ENCODE measurements at regions not wholly inside any gene's neighbourhood (a gene's known extent, or its start where the extent isn't known, plus 50 kb on each side); places are given as distances from the start of the nearest gene placed in this dataset.
A peak's percentile ranks its signal among the peaks of the same experiment; 100 is the strongest.
"Not testable (repeated sequence)": the region's sequence is repeated elsewhere in the genome, so short reads cannot be mapped to it uniquely, and the experiment has no call there.

- DNase-seq = peak; percentile 41
These were observed 247.9 kb upstream of the DUSP10 start for GRCh38 chr1:221989741-221990140.

- no peak for DNase-seq
These were observed 246.9 kb upstream of the DUSP10 start for GRCh38 chr1:221988829-221989228.

- DNase-seq = peak; percentile 81
These were observed 246.1 kb upstream of the DUSP10 start for GRCh38 chr1:221987860-221988520.

GRCh38 chr1:221983444-221983843 is 241.6 kb upstream of the DUSP10 start:
- DNase-seq = no peak

DNA sequence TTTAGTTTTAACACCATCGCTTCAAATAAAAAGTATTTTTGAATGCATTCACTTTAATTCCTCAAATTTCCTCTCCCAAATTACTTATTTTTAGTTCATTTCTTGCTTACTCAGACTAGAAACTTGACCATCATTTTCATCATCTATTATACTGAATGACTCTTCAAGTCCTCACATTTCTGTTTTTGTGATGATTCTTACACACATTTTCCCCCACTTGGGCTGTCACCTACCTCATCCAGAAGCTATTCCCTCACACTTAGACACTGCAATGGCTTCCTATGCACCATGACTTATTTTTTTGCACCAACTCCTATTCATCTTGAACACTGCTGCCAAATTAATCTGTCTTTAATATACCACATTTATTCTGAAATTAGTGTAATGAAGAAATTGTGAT is 239.6 kb upstream of the DUSP10 start:
- DNase-seq = peak; percentile 31

DNA sequence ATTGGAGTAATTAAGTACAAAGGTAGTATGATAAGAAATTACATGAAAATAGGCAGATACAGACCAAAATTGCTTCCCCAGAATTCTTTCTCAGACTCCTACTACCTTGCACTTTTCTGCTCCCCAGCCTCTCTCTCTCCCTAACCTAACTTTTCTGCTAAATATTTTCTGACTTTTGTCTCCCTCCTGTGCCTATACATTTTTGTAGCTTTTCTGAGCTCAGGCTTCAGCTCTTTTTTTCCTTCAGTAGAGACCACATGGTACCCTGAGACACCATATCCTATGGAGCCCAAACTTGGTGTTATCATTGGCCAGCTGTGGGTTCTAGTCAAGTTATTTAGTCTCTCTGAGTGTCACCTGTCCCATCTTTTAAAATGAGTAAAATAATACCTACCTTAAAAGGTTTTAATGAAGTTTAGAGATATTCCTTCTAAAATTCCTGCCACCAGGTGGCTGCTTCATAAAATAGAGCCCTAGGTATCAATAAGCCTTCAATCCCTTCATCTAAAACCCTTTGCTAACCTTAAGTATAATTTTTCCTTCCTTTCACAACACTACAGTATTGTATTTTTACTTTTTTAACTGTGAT is 237.6 kb upstream of the DUSP10 start:
- no peak for DNase-seq

DNA sequence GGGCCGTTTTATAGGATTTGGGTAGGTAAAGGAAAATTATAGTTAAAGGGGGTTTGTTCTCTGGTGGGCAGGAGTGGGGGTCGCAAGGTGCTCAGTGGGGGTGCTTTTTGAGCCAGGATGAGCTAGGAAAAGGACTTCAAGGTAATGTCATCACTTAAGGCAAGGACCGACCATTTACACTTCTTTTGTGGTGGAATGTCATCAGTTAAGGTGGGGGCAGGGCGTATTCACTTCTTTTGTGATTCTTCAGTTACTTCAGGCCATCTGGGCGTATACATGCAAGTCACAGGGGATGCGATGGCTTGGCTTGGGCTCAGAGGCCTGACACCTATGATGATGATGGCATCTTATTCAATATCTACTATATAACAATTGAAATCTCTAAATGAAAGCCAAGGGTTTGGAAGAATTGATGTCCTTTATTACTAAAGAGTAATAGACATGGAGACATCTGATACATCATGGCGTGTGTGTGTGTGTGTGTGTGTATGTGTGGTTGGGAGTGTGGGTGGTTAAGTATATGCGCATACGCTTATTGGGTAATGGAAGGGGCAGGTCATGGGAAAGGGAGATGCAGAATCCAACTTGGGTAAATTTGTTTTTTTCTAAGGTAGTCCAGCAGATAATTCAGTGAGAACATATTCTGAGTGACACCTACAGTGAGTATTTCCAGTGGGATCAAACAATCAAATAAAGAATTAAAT is 236.9 kb upstream of the DUSP10 start:
- not testable (repeated sequence) for DNase-seq

- DNase-seq = not testable (repeated sequence)
These were observed 231.9 kb upstream of the DUSP10 start for GRCh38 chr1:221973787-221974186.

DNA sequence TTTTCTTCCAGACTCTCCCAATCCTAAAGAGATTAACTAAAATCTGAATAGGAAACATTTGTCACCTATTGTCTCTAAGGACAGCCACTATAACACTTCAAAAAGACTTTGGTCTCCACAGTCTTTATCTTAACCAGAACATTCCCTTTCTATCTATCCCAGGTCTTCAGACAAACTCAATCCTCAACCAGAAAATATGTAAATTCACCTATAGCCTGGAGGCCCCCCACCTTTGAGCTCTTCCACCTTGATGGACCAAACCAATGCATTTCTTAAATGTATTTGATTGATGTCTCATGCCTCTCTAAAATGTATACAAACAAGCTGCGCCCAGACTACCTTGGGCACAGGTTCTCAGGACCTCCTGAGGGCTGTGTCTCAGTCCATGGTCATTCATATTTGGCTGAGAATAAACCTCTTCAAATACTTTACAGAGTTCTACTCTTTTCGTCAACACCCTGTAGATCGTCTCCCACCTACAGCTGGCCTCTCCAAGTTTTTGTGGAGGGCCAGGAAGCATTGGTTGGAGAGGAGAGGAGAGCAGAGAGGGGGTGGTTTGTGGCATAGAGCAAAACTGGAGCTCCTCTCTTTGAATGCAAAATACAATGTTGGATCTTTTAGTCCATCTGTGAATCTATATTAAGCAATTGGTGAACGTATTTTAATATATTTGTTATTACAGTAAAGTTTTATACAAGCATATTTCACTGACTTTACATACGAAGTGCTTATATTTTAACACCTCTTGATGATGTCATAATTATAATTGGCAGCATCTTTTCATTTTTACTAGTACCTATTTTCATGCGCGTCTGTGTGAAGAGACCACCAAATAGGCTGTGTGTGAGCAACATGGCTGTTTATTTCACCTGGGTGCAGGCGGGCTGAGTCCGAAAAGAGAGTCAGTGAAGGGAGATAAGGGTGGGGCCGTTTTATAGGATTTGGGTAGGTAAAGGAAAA is 230.7 kb upstream of the DUSP10 start:
- DNase-seq = no peak

- not testable (repeated sequence) for DNase-seq
These were observed 229.1 kb upstream of the DUSP10 start for GRCh38 chr1:221971035-221971434.

- not testable (repeated sequence) for DNase-seq
These were observed 227.5 kb upstream of the DUSP10 start for GRCh38 chr1:221969298-221969858.

- DNase-seq = not testable (repeated sequence)
These were observed 225.6 kb upstream of the DUSP10 start for GRCh38 chr1:221967538-221967937.

GRCh38 chr1:221966888-221967287 is 225.0 kb upstream of the DUSP10 start:
- DNase-seq = not testable (repeated sequence)

DNA sequence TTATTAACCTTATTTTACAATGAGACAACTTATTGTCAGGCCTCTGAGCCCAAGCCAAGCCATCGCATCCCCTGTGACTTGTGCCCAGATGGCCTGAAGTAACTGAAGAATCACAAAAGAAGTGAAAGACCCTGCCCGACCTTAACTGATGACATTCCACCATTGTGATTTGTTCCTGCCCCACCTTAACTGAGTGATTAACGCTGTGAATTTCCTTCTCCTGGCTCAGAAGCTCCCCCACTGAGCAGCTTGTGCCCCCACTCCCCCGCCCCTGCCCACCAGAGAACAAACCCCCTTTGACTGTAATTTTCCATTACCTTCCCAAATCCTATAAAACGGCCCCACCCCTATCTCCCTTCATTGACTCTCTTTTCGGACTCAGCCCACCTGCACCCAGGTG is 224.0 kb upstream of the DUSP10 start:
- DNase-seq = not testable (repeated sequence)

DNA sequence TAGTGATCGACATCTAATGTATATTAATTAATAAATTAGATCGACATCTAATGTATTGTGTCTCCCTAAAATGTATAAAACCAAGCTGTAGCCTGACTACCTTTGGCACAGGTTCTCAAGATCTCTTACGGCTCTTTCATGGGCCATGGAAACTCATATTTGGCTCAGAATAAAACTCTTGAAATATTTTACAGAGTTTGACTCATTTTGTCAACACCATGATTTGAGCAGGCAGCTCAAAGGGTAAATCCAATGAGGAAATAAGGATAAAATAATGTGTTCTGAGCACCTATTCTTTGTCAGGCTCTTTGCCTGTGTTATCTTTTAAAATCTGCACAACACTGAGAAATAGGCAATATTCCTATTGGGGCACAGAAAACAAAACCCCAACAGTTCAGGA is 223.4 kb upstream of the DUSP10 start:
- peak; percentile 8 for DNase-seq

- DNase-seq = no peak
These were observed 221.9 kb upstream of the DUSP10 start for GRCh38 chr1:221963742-221964141.

- no peak for DNase-seq
These were observed 220.5 kb upstream of the DUSP10 start for GRCh38 chr1:221962385-221962784.

- peak; percentile 53 for DNase-seq
These were observed 219.8 kb upstream of the DUSP10 start for GRCh38 chr1:221961532-221962292.

- peak; percentile 52 for DNase-seq
These were observed 216.3 kb upstream of the DUSP10 start for GRCh38 chr1:221958161-221958562.

GRCh38 chr1:221957350-221957749 is 215.5 kb upstream of the DUSP10 start:
- DNase-seq = not testable (repeated sequence)

DNA sequence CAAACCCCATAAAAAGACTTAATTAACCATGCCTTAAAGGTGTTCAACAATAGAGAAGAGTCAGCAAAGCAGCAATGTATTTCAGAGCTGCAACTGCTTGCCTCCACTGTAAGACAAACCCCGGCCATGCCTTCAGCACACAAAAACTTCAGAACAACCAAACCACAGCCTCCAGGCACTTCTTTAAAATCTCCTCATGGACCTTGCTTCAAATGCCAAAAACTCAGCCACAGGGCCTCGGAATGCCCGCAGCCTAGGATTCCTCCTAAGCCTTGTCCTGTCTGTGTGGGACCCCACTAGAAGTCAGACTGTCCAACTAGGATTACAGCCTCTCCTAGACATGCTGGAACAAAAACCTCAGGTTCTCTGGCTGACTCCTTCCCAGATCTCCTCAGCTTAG is 208.1 kb upstream of the DUSP10 start:
- DNase-seq = no peak

GRCh38 chr1:221948459-221948858 is 206.6 kb upstream of the DUSP10 start:
- DNase-seq = no peak

Data from fibroblast of upper back skin (primary cell).